Left ventricle myocardium inferior (tissue), 1 donor: ENCODE measurements at regions not wholly inside any gene's neighbourhood (a gene's known extent, or its start where the extent isn't known, plus 50 kb on each side); places are given as distances from the start of the nearest gene placed in this dataset.

Experiments used
- DNase-seq: peaks from one replicate; pipeline ENCODE4 v3.0.0-alpha.2; 2020
- H3K27ac ChIP-seq: fragments of 200-600 bp; replicated peaks from 2 replicates; pipeline ENCODE4 v1.8.0; 2021
- H3K27me3 ChIP-seq: fragments of 200-600 bp; 2 replicates; pipeline ENCODE4 v1.8.0; 2021; ENCODE audit warnings: low read depth
- H3K36me3 ChIP-seq: fragments of 200-600 bp; 2 replicates; pipeline ENCODE4 v1.8.0; 2021
- H3K4me1 ChIP-seq: fragments of 200-600 bp; 2 replicates; pipeline ENCODE4 v1.8.0; 2021
- H3K4me3 ChIP-seq: fragments of 200-600 bp; 2 replicates; pipeline ENCODE4 v1.8.0; 2021; ENCODE audit warnings: mild to moderate bottlenecking, moderate library complexity
- H3K9me3 ChIP-seq: fragments of 200-600 bp; replicated peaks from 2 replicates; pipeline ENCODE4 v1.8.0; 2021
- CTCF ChIP-seq: fragments of 200-600 bp; IDR thresholded peaks from 2 replicates; pipeline ENCODE4 v1.8.0; 2021; ENCODE audit warnings: antibody characterized with exemption, mild to moderate bottlenecking, borderline replicate concordance
- intact Hi-C: fragments of 100-400 bp; cut with micrococcal nuclease; formaldehyde crosslinking; loops from one replicate; pipeline ENCODE4 v1.11.0; 2022
- donor health status: DM: no; HTN: yes; CAD: no; lungs with severe emphysema.

- intact Hi-C loops: no loop called here
These were observed 334.0 kb upstream of the CLEC14A start for GRCh38 chr14:38589747-38590350.

GRCh38 chr14:38583471-38583870 lies 327.6 kb upstream of the CLEC14A start:
- intact Hi-C loops: no loop called here
- Histone ChIP-seq H3K9me3 (peaks cover 24% of the 10 kb centered on the region), H3K27ac (no peak overlapping the region), H3K4me3 (no peak overlapping the region), H3K4me1 (no peaks in the 10 kb centered on the region), H3K27me3 (no peaks in the 10 kb centered on the region), H3K36me3 (no peaks in the 10 kb centered on the region)
- TF ChIP-seq CTCF: no peak
- DNase-seq: no peak

More at GRCh38 chr14:38589747-38590350, 334.0 kb upstream of the CLEC14A start:
- Histone ChIP-seq H3K4me1 (no peaks in the 10 kb centered on the region), H3K9me3 (peaks cover 20% of the 10 kb centered on the region), H3K4me3 (no peak overlapping the region), H3K36me3 (no peaks in the 10 kb centered on the region), H3K27me3 (no peaks in the 10 kb centered on the region), H3K27ac (no peak overlapping the region)
- no peak for DNase-seq
- TF ChIP-seq CTCF: no peak

GRCh38 chr14:38578278-38578681 lies 322.4 kb upstream of the CLEC14A start:
- Histone ChIP-seq H3K9me3 (peaks cover 20% of the 10 kb centered on the region), H3K4me3 (no peak overlapping the region), H3K27ac (no peak overlapping the region), H3K36me3 (no peaks in the 10 kb centered on the region), H3K4me1 (no peaks in the 10 kb centered on the region), H3K27me3 (no peaks in the 10 kb centered on the region)
- no peak for TF ChIP-seq CTCF
- no peak for DNase-seq
- intact Hi-C loops: no loop called here

DNA sequence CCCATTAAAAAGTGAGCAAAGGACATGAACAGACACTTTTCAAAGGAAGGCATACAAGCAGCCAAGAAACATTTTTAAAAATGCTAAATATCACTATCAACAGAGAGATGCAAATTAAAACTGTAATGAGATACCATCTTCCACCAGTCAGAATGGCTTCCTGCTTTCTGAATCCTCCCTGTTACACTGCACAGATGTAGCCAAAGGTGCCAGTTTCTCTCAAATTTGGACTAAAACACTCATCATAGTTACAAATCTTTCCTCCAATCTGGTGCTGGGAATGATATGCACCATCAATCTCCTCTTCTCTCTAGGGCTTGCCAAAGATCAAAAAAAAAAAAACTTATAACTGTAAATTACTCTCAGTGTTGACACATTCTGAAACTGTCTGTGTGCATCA lies 311.8 kb upstream of the CLEC14A start:
- H3K27ac ChIP-seq: no peak overlapping the region
- no peaks in the 10 kb centered on the region for H3K4me1 ChIP-seq
- no peak for DNase-seq
- no peaks in the 10 kb centered on the region for H3K36me3 ChIP-seq
- TF ChIP-seq CTCF: no peak
- no peak overlapping the region for H3K4me3 ChIP-seq
- peaks cover 52% of the 10 kb centered on the region for H3K9me3 ChIP-seq
- H3K27me3 ChIP-seq: no peaks in the 10 kb centered on the region
- intact Hi-C loops: no loop called here

DNA sequence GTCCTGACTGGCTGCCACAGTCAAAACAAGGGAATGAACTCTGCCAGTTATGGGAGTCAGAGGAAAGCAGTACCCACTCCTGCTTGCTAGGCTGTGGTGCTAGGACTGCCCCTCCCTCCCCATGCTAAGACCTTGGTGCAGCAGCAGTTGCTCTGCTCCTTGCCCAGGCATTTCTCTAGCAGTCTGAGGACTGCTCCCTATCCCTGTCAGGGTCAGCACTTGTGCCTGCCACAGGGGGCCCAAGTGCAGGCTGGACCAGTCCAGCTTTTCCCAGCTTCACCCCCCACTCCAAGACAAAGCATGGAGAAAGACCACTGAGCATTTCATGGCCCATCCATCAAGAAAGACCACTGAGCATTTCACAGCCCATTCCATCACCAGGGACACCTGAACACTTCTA lies 305.8 kb upstream of the CLEC14A start:
- DNase-seq: no peak
- no peaks in the 10 kb centered on the region for H3K36me3 ChIP-seq
- H3K27me3 ChIP-seq: no peaks in the 10 kb centered on the region
- no peak for TF ChIP-seq CTCF
- H3K9me3 ChIP-seq: peaks cover 82% of the 10 kb centered on the region
- H3K4me1 ChIP-seq: no peaks in the 10 kb centered on the region
- H3K27ac ChIP-seq: no peak overlapping the region
- intact Hi-C loops: no loop called here
- H3K4me3 ChIP-seq: no peak overlapping the region
